ENCODE measurements at regions not wholly inside any gene's neighbourhood (a gene's known extent, or its start where the extent isn't known, plus 50 kb on each side); places are given as distances from the start of the nearest gene placed in this dataset.

GRCh38 chr3:27861046-27862036 is 139.2 kb upstream of the EOMES start:
- H4K20me1 ChIP-seq (ENCODE audit: control insufficient read depth, extremely low read depth, insufficient read depth, low read length) = no peaks in the 10 kb centered on the region
- no peaks in the 10 kb centered on the region for H3K79me2 ChIP-seq (ENCODE audit: control insufficient read depth, insufficient read depth, low read length)
- dilution Hi-C loops (cut with MboI; ENCODE audit: extremely low pct_ligation_motif_present, low sequenced_read_pairs) = no loop called here
- H3K27me3 ChIP-seq (ENCODE audit: control insufficient read depth, extremely low read depth, insufficient read depth, low read length) = no peaks in the 10 kb centered on the region
- H3K9me1 ChIP-seq (ENCODE audit: control insufficient read depth, extremely low read depth, insufficient read depth, low read length) = no peaks in the 10 kb centered on the region
- H3K36me3 ChIP-seq (ENCODE audit: control insufficient read depth in 2 of 2, extremely low read depth in 1 of 2, insufficient read depth in 2 of 2, low read length in 2 of 2) = no peaks in the 10 kb centered on the region
- H3K4me2 ChIP-seq (ENCODE audit: control insufficient read depth, extremely low read depth, insufficient read depth, low read depth, low read length) = no peak overlapping the region
- H2AFZ ChIP-seq (ENCODE audit: control insufficient read depth, low read length) = no peak overlapping the region
- H3K4me1 ChIP-seq (ENCODE audit: control insufficient read depth, extremely low read depth, insufficient read depth, low read length) = no peaks in the 10 kb centered on the region
- no peak overlapping the region for H3K27ac ChIP-seq (ENCODE audit: control insufficient read depth, insufficient read depth, low read length)
- no peaks in the 10 kb centered on the region for H3K9me3 ChIP-seq (ENCODE audit: control insufficient read depth, low read depth, low read length)
- no peak for FAIRE-seq
- no peak for DNase-seq (ENCODE audit: low read depth, low spot score)
- no peak overlapping the region for H3K9ac ChIP-seq (ENCODE audit: control insufficient read depth, extremely low read depth, insufficient read depth, low read length)
- no peak overlapping the region for H3K4me3 ChIP-seq (ENCODE audit: control insufficient read depth in 2 of 3, extremely low read depth in 1 of 3, insufficient read depth in 2 of 3, low read depth in 1 of 3, low read length in 3 of 3)
- TF ChIP-seq CTCF (optimal IDR thresholded peaks at IDR 0.05 in 1 of 3, IDR thresholded peaks at IDR 0.05 in 1 of 3, conservative IDR thresholded peaks at IDR 0.05 in 1 of 3; ENCODE audit: extremely low read depth in 1 of 3, insufficient read depth in 2 of 3, low read length in 3 of 3) (no peak), EZH2 (IDR thresholded peaks at IDR 0.05; ENCODE audit: low read length) (no peak)

GRCh38 chr3:27865731-27866130 is 143.6 kb upstream of the EOMES start:
- H3K9ac ChIP-seq (ENCODE audit: control insufficient read depth, extremely low read depth, insufficient read depth, low read length) = no peak overlapping the region
- no peaks in the 10 kb centered on the region for H3K4me1 ChIP-seq (ENCODE audit: control insufficient read depth, extremely low read depth, insufficient read depth, low read length)
- dilution Hi-C loops (cut with MboI; ENCODE audit: extremely low pct_ligation_motif_present, low sequenced_read_pairs) = no loop called here
- H3K4me2 ChIP-seq (ENCODE audit: control insufficient read depth, extremely low read depth, insufficient read depth, low read depth, low read length) = no peak overlapping the region
- H3K9me1 ChIP-seq (ENCODE audit: control insufficient read depth, extremely low read depth, insufficient read depth, low read length) = no peaks in the 10 kb centered on the region
- H3K27me3 ChIP-seq (ENCODE audit: control insufficient read depth, extremely low read depth, insufficient read depth, low read length) = no peaks in the 10 kb centered on the region
- no peak for DNase-seq (ENCODE audit: low read depth, low spot score)
- H2AFZ ChIP-seq (ENCODE audit: control insufficient read depth, low read length) = no peak overlapping the region
- no peaks in the 10 kb centered on the region for H3K79me2 ChIP-seq (ENCODE audit: control insufficient read depth, insufficient read depth, low read length)
- no peaks in the 10 kb centered on the region for H4K20me1 ChIP-seq (ENCODE audit: control insufficient read depth, extremely low read depth, insufficient read depth, low read length)
- H3K9me3 ChIP-seq (ENCODE audit: control insufficient read depth, low read depth, low read length) = no peaks in the 10 kb centered on the region
- H3K4me3 ChIP-seq (ENCODE audit: control insufficient read depth in 2 of 3, extremely low read depth in 1 of 3, insufficient read depth in 2 of 3, low read depth in 1 of 3, low read length in 3 of 3) = no peak overlapping the region
- no peak for TF ChIP-seq EZH2 (IDR thresholded peaks at IDR 0.05; ENCODE audit: low read length)
- TF ChIP-seq CTCF (optimal IDR thresholded peaks at IDR 0.05 in 1 of 3, IDR thresholded peaks at IDR 0.05 in 1 of 3, conservative IDR thresholded peaks at IDR 0.05 in 1 of 3; ENCODE audit: extremely low read depth in 1 of 3, insufficient read depth in 2 of 3, low read length in 3 of 3) = no peak
- FAIRE-seq = no peak
- no peaks in the 10 kb centered on the region for H3K36me3 ChIP-seq (ENCODE audit: control insufficient read depth in 2 of 2, extremely low read depth in 1 of 2, insufficient read depth in 2 of 2, low read length in 2 of 2)
- no peak overlapping the region for H3K27ac ChIP-seq (ENCODE audit: control insufficient read depth, insufficient read depth, low read length)

Data from keratinocyte (primary cell).